Glomerular visceral epithelial cell (primary cell): ENCODE measurements at regions not wholly inside any gene's neighbourhood (a gene's known extent, or its start where the extent isn't known, plus 50 kb on each side); places are given as distances from the start of the nearest gene placed in this dataset.

Source experiments
- DNase-seq: peaks from one replicate; pipeline ENCODE4 v3.0.0-alpha.2; 2016; ENCODE audit errors: extremely low spot score

DNA sequence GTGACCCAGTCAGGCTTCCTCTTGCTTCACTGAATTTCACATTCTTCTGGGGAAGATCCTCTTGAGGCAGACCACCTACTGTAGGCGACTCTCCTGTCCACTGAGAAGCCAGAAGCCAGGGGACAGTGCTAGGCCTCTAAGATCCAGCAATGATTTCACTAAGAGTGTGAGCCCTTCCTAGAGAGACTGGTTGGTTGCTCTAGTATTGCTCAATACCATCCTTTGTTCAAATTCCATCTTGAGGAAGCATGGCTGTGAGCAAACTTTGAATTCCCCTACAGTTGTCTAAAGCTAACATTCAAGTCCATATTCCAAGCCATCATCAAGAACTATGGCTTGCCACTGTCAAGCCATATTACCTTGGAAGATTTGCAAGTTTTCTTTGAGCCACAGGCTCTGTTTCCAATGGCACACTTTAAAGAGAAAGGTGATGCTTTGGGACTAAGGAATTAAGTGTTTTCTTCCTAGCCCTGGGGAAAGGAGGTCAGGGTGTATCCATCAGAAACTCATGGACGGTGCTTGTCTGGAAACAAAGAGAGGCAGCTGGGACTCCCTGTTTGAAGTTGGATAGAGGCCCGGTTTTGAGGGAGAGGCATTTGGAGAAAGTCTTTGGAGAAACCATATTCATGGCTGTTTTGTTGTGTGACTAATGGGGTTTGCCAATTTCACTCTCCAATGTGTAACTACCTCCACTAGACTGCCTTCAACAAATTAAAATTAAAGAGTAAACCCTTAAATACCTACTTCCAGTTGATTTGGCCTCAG, 1217.9 kb downstream of the VRK1 start:
- no peak for DNase-seq

DNA sequence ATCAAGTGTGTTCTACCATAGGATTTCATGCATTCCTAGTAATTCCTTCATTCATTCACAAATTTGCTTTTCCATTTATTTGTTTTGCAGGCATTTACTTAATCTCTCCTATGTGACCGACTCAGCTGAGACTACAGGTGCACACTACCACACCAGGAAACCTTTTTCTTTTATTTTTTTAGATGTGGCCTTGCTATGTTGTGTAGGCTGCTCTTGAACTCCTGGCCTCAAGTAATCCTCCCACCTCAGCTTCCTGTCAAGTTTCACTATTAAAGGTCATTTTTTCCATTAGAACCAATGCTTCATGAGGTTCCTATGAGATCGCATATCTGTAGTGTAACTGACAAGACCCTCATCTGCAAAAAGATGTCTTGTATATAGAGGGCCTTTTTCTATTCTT, 1218.7 kb downstream of the VRK1 start:
- no peak for DNase-seq

DNA sequence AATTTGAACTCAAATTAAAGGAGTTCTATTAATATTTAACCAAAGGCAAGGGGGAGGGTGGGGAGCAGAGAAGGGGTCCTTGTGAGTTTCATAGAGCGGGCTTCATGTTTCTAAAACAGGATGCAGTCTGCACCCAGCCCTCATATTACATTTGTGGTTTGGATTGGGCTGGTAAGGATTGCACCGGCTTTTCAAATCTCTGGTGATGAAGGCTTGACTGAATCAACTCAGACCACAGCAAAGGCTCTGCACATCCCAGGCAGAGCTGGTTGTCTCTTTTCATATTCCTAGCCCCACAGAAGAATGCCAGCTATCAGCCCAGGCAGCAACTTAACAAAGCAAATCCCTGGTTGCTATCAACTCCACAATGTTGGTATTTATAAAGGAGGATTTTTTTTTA, 1221.4 kb downstream of the VRK1 start:
- no peak for DNase-seq

DNA sequence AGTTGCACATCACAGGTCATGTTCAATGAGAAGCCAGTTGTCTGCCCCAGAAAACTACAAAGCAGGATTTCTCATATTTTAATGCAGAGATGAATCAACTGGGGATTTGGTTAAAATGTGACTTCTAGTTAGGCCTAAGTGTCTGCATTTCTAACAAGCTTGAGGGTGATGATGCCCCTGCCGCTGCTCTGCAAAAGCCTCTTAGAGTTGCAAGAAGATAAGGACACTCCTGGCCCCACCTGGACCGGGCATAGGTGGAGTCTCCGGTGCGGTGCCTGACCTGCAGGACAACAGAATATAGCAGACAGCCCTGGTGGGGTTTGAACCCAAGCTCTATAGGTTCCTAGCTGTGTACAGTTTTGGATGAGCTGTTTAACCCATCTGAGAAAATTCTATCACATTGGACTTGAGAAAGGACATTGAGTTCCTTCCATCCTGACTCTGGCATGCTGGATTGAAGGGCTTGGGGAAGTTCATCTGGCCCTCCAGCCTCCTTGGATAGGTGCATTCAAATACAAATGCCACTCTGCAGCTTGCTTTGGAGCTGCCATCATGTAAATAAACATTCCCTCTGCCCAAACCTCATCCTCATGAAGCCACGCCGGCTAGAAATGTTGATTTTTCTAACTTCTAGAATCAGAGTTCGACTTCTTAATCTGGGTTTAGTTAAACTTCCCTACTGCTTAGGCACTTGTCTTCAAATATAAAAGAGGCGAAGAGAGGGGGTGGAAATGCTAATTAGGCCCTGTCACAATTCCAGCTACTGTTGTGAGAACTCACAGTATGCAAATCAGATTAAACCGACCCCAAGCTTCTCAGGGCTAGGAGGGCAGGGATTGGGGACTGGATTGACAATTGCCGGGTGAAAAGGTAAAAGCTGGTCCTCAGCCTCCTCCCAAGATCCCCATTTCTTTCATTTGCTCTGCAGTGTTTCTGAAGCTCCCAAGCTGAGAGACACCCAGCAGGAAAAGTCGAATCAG, 1225.6 kb downstream of the VRK1 start:
- DNase-seq, result no peak

DNA sequence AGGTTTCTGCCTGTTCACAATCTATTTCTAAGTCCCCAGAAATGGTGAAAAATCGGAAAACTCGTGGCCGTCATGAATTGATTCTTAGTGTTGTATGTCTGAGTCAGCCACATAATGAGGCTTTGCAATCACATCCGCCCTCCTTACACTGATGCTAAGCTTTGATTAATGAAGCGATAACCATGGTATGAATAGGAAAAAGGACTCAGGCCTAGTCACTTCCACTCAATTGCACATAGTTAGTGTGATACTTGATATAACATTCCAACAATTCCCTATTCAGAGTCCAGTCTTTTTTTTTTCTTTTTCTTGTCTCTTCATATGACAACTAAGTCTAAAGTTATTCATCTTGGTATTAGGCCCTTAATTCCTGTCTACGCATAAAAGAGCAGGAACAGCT, 1231.0 kb downstream of the VRK1 start:
- no peak for DNase-seq

DNA sequence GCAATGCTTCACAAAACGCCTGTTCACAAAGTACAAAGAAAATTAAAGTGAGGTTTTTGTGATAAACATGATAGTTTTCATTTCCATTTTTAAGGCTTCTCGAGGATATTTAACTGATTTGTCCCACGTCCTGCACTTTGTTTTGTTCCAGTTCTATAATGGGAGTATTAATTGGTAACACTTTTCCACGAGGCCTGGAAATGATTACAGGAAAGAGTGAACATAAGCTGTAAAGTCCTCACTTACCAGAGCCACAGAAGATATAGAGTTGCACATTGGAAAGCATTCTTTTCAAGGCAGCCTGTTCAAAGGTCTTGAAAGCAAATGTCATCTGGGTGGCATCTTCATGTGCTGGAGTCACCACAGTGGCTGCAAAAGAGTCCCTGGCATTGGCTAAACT, 1236.6 kb downstream of the BCL11B start:
- DNase-seq, result no peak

DNA sequence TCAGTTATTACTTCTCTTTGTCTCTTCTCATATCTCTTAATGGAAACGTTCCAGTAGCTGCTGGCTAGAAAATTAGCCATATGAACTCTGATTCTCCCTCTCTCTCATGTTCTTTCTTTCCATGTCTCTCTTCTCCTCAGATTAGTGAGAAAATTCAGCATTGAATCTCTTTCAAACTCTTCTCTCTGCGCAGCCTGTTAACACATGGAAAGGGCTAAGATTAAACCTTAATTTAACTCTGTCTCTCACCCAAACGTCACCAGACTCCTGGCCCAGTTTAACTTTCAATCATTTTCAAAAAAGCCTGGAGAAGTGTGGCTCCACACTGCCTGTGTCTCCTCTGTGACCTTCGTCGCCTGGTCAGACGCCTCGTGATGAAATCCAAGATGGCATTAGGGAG, 1234.2 kb downstream of the BCL11B start:
- DNase-seq, result no peak

DNA sequence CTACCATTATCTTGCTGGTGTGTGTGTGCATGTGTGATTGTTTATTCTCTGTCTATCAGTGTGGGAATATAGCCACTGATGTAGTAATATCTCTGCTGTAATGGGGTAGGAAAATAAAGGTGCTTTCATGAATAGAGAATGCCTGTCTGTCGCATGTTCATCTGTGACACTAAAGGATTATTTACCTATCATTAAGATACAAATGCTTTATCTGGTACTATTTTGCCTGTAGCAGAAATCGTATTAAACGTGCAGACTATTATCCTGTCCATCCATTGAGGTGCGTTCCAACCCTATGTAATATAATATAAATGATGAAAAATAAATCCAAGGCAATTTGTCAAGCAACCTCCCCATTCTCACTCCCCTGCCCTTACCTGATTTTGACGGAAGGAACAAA, 1215.1 kb downstream of the BCL11B start:
- no peak for DNase-seq

DNA sequence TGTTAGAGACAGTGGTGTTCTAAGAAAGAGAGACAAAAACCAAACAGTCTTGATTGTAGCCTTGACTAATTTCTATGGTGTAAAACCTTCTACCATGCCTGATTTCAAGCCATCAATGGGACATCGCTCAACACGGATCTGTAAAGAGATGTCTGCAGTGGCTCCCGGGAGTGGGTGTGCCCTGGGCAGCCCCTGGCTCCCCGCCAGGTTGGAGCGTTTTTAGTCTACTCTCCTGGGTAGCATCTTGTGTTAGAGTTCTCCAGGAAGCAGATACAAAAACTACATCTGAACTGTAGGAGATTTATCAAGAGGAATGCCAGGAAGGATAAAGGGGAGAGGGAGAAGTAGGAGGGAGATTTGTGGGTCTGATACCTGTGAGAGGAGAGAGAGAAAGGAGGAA, 1212.9 kb downstream of the BCL11B start:
- no peak for DNase-seq

DNA sequence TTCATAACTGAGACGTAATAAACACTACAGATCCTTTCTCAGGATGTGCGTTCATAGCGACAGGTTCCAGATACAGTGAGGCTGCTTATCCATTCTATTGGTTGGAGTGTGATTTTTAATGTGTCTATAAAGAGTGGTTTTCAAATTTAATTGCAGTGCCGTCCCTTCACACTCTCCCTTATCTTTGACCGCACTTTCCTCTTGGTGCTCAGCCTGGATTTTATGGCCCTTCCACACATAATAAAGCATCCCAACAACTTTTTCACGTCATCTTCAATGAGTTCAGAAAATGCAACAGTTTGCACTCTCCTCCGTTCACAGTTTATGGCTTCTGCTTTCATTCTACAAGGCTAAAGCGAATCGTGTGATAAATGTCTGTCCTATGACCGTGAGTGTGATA, 1209.9 kb downstream of the BCL11B start:
- no peak for DNase-seq

DNA sequence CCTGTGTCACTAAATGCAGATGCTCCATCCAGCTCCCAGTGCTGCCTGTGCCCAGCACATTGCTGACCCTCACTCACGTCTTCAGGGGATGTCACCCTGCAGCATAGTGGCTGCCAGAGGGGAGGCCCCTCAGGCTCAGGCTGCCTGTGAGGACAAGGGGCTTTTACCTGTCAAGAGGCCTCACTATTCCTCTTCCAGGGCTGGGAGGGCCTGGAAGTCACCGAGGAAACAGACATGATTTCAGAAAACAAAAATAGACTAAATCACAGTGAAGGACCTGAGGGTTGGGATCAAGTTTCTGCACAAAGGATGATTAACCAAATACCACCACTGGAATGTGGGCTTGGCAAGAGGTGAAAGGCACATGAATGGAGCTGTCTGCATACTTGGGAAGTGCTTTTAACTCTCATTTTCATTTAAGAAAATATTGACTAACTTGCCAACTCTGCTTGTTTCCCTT, 1202.3 kb downstream of the BCL11B start:
- DNase-seq, result no peak

DNA sequence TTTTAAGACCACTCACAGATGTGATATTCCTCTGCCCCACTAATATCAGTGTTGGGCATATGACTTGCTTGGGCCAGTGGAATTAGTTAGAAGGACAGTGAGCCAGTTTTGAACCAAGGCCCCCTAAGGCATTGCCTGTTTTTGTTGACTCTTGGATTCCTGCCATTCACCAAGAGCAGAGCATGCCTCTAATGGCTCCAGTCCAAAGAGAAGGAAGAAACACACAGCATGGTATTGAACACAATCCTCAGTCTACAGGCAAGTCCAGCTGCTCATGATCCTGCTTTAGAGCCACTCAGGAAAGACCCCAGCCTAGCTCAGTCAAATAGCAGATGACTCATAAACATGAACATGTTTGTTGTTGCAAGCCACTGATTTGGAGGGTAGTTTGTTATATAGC, 1201.5 kb downstream of the BCL11B start:
- DNase-seq, result no peak

DNA sequence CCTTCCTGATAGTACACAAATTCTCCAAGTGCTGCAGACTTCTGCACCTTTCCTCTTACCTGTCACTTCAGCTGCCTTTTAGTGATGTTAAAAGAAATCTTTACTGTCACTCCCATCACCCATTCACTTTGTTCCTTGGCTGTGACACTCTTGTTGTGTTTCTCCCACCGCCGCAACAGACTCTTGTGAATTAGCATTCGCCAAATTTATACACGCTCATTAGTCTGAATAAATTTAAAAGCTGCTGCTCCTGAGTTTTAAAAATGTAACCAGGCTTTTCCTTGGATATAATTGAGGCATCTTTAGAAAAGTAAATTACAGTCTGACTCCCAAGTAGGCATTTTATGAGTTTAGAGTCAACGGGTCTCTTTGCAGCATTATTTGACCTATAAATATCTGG, 1197.9 kb downstream of the BCL11B start:
- no peak for DNase-seq

DNA sequence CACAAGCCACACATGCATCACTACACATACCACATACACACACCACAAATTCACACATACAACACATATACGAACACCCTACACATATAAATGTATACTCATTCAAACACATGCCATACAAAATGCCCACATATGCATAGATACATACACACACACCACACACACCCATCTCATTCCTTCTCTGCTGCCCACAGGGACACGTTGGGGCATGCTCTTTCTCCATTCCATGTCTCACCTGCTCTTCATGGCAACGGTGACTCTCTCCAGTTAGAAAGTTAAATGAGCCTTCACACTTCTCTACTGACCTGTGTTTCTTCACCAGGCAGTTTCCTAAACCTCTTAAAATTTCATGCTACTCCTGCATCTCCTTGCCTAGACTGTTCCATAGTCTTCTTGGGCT, 1194.8 kb downstream of the BCL11B start:
- DNase-seq, result no peak

DNA sequence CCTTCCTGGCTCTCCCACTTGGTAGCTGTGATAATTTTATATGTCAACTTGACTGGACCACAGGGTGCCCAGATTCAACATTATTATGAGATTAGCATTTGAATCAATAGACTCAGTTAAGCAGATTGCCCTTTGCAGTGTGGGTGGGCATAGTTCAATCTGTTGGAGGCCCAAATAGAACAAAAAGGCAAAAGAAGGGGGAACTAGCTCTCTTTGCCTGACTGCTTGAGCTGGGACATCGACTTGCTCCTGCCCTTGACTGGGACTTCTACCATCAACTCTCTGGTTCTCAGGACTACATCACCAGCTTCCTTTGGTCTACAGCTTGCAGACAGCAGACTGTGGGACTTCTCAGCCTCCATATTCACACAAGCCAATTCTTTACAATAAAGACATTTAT, 1189.2 kb downstream of the BCL11B start:
- DNase-seq, result no peak

DNA sequence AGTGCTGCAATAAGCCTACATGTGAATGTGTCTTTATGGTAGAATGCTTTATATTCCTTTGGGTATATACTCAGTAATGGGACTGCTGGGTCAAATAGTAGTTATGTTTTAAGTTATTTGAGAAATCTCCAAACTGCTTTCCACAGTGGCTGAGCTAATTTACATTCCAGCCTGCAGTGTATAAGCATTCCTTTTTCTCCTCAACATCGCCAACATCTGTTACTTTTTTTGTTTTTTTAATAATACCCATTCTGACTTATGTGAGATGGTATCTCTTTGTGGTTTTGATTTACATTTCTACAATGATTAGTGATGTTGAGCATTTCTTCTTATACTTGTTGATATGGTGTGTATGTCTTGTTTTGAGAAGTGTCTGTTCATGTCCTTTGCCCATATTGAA, 1186.2 kb downstream of the BCL11B start:
- DNase-seq, result no peak

DNA sequence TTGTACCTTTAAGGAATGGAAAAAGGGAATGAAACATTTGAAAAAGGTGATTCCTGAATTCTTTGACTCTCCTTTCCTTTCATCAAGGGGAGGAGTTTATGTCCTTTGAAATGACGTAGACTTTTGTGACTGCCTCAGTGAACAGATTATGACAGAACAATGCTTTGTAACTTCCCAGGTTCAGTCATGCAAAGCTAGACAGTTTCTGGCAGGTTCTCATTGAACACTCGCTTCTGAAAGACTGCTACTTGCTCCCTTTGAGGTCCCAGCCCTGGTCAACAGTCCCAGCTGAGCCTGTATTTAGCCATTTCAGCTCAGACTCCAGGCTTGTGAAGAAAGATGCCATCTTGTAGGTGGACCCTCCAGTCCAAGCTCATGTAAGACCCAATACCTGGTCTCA, 1178.9 kb downstream of the BCL11B start:
- no peak for DNase-seq

DNA sequence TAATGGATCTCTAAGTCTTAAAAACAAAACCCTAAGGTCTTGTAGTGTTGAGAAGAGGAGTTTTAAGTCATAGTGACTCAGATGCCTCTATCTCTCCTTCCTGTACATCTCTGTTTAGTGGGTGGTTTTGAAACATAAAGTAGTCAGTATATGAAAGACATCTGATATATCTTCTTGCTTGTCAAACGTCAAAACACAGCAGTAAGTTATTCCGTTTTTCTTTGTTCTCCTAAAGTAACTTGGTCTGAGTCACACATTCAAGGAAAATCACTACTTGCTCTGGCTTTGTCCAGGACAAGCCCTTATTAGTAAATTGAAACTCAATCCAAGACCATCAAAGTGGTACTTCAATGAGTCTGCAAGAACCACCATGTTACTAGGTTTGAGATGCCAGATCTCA, 1172.5 kb downstream of the BCL11B start:
- DNase-seq, result no peak

DNA sequence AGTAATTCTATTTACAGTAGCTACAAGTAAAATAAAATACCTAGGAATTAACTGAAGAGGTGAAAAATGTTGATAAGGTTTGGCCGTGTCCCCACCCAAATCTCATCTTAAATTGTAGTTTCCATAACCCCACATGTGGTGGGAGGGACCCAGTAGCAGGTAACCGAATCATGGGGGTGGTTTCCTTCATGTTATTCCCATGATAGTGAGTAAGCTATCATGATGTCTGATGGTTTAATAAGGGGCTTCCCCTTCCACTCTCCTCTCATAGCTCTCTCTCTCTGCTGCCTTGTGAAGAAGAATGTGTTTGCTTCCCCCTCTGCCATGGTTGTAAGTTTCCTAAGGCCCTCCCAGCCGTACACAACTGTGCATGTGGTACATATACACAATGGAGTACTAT, 1170.7 kb downstream of the BCL11B start:
- DNase-seq, result no peak

DNA sequence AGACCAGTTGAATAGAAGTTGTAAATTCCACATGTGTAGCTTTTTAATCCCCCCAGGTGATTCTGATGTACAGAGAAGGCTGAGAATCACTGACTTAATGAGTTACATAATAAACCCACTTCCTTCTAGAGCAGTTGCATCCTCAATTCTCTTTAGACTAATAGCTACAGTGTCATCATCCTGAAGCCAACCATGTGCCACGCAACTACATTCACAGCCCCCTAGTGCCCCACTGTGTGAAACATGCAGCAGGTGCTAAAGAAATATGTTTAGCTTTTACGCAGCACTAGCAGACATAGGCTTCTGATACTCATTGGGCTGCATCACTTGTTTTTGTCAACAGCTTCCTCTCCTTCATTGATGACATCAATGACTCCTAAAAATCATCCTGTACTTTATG, 1168.3 kb downstream of the BCL11B start:
- no peak for DNase-seq

DNA sequence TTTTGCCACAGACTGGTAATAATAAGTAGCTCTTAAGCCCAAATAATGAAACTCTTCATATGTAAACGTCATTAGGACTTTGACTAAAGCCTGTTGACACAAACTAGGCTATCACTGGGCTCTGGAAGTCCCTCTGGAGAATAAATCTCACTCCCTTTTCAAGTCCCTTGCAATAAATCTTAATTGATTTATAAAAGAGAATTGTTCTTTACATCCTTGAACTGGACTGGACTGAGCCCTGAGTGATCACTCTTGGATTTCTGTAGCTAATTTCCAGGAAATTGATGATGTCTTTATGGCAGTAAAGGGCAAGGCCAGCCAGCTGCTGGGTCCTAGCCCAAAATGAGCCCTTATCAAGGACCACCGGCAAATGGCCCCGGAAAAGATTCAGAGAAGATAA, 1162.7 kb downstream of the BCL11B start:
- no peak for DNase-seq

DNA sequence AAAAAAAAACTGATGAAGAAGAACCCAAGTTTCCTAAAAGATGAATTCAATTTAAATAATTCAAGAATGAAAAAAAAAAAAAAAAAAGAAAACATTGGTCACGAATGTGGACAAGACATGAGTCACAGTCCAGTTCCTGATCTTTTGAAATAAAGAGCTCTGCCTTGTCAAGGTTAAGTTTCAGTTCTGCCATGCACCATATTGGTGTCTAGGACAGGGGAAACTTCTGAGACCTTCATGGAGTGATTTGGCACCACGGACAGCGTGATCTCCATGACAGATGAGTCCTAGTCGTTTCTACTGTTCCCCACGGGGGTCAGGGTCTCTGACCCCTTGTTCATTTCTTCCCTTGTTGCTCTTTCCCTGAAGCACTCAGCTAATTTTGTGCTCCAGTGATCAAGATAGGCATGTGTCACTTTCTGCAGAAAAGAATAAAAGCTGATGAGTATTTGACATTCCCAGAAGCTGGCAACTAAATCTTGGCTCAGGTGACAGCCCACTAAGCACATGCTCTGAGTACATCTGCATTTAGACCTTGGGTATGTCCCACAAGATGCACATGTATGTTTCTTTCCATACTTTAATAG, 1159.7 kb downstream of the BCL11B start:
- DNase-seq, result no peak
